GM18520 (cell line): ENCODE measurements at regions not wholly inside any gene's neighbourhood (a gene's known extent, or its start where the extent isn't known, plus 50 kb on each side); places are given as distances from the start of the nearest gene placed in this dataset.
"Not testable (repeated sequence)": the region's sequence is repeated elsewhere in the genome, so short reads cannot be mapped to it uniquely, and the experiment has no call there.

Experiments used
- ATAC-seq: cut with Tn5 transposase; IDR thresholded peaks from one replicate; pipeline ENCODE4 v1.9.1; 2021; ENCODE audit not compliant: unreplicated experiment

DNA sequence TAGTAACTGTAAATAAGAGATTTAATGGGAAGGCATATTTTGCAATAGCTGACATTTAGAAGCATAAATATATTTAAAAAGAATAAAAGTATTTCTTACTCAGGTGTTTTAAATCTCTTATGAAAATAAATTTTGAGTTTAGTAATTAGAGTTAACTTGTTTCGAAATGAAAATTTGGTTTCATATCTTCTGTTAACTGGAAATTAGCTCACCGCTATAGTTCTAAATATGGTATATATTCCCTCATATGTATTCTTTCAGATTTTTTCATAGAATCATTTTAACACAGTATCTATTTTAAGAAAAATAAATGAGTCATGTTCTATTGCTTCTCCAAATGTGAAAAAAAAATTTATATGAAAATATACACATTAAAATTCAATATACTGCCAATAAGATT is 434.1 kb downstream of the DTWD2 start:
- no peak for ATAC-seq

GRCh38 chr5:118553662-118554061 is 434.7 kb downstream of the DTWD2 start:
- no peak for ATAC-seq

DNA sequence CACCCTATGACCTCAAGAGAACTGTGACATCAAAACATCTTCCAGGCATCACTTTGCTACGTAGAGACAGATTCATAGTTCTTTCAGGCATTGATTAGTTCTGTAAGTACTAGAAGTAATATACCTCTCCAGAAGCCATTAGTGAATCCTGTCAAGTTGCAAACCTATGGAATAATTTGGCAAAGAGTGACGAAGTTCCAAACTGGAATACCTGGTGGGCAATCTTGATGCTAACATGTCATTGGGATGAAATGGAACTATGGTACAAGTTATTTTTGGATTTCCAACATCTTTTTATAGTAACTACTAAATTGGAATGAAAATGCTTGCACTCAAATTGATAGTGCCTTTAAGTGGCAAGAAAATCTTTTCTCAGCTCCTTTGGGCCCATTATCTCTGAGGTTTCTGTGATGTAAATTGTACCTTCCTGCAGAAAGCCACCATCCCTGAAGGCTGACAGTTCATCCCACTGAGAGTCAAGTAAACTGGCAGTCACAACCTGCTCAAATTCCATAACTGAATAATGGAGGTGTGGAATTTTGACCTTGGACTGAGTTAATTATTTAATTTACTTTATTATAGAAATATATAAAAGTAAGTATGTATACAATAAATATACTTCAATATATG is 435.5 kb downstream of the DTWD2 start:
- no peak for ATAC-seq

GRCh38 chr5:118552146-118552545 is 436.2 kb downstream of the DTWD2 start:
- ATAC-seq: no peak

DNA sequence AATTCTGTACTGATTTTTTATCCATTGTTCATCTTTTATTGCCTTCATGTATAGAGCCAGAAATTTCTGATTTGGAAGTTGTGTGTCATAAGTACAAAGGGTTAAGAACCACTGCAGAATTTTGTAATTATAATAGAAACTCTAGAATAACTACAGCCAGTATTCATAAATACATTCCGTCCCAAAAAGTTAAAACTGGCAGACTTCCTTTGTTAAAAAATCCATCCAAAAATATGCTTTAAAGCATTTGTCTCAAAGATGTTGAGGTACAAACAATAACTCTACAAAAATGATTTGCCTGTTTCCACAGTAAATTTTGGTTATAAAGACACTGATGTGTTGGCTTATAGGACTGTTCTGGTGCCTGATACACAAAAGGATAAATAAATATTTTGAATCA is 436.6 kb downstream of the DTWD2 start:
- no peak for ATAC-seq

DNA sequence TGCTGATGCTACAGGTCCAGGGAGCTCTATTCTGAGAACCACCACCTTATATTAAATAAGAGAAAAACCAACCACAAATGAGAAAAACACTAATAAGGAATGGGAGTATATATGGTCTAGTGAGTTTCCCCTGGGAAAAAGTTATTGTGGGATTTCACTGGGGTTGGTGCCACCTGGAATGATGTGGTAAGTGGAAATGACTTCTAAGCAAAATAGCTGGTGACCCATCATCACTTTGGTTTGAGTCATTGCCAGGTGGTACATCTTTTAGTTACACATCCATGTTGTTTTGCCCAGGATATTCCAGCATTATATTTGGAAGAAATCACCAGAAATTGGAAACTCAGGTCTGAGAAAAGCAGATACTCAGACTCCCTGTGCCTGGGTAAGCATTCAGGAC is 437.3 kb downstream of the DTWD2 start:
- ATAC-seq: no peak

- ATAC-seq: no peak
These were observed 439.3 kb downstream of the DTWD2 start for GRCh38 chr5:118548761-118549720.

GRCh38 chr5:118545470-118545869 is 442.9 kb downstream of the DTWD2 start:
- ATAC-seq: no peak

DNA sequence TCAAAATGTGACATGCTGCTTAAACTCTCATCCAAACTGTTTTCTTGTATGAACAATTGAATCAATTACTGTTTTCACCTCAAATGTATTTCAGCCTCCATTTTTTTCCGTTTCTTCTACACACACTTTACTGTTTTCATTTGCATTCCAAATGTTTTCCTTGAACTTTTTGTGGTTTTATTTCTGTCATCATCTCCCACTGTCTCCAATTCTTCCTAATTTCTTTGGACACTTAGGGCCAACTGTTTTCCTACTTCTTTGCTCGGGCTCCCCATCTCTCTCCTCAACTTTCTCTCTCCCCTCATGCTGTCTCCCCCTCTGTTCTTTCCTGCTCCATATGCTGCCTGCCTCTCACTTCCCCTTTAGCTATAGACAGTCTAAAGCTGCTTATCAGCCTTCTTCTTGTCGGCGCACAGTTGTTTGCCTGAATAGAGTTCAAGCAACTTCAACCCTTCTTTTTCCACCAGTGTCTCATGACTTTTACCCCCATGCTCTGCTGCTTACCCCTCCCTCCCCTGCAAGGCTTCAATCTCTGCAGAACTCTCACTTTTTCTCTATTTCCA is 443.4 kb downstream of the DTWD2 start:
- ATAC-seq: no peak

GRCh38 chr5:118533923-118534322 is 454.4 kb downstream of the DTWD2 start:
- no peak for ATAC-seq

GRCh38 chr5:118533156-118533555 is 455.2 kb downstream of the DTWD2 start:
- ATAC-seq: no peak

GRCh38 chr5:118531276-118531675 is 457.1 kb downstream of the DTWD2 start:
- ATAC-seq: no peak

DNA sequence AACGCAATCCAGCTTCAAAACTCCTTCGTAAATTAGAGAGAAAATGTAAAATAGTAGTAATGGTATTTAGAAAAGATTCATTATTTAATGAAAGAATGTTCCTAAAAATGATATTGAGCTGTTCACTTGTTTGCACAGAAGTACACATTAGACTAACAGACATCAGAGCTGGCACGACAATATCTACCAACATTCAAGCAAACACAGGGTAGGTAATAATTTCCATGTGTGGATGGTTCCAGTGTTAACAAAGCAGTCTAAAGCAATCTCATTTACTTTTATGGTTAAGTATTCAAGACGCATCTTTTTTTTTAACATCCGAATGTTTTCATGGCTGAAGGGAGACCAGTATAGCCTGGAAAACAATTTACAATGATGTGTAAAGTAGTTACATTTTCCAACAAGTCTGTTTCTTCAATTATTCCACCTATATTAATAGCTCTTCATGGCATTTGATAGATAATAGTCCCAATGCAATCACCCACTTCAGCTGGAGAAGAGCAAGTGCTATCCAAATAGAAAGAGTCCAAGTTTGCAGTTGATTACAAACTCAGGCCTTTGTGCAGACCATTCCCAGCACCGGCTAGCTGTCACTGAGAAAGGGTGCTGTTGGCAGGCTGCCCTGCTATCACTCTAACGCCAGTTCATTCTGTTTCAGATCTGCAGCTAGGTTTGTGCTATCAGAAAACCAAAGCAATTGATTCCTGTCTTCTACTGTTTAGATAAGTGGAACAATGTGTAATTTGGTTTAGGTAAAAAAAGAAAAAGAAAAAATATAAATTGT is 458.8 kb downstream of the DTWD2 start:
- ATAC-seq: no peak

- ATAC-seq: no peak
These were observed 465.7 kb downstream of the DTWD2 start for GRCh38 chr5:118522626-118523025.

GRCh38 chr5:118520771-118521415 is 467.5 kb downstream of the DTWD2 start:
- no peak for ATAC-seq

DNA sequence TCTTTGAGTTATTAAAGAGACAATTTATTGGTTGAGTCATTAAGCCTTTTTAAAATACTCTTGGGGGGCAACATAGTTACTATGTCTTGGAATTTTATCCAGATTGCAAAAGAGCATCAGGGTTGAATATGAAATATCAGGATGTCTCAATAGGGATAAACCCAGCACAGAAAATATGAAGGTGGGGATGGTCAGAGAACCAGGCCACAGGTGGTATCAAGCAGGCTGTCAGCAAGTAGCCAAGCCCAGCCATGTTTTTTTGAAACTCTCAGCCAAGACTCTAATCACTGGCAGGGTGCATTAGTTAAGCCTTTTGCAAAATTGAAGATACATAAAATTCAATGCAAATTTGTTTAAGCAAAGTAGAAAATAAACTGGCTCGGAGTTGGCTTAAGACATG is 468.9 kb downstream of the DTWD2 start:
- no peak for ATAC-seq

DNA sequence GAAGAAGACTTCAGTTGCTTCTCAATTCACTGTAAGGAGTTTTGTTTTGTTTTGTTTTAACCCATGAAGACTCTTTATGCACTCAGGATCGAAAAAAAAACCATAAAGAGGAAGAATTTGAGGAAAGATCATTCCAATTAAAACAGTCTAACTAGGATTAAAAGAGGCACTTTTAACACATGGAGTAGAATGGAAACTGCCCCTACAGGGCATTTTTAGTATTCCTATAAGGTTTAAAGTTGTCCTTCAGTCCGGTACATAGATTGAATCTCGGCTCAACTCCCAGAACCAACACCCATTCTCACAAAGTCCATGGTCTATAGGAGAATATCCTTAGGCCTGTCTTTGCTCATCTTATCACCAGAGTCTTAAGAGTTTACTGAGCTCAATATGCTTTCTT is 469.6 kb downstream of the DTWD2 start:
- no peak for ATAC-seq

- no peak for ATAC-seq
These were observed 476.5 kb downstream of the DTWD2 start for GRCh38 chr5:118511846-118512245.

DNA sequence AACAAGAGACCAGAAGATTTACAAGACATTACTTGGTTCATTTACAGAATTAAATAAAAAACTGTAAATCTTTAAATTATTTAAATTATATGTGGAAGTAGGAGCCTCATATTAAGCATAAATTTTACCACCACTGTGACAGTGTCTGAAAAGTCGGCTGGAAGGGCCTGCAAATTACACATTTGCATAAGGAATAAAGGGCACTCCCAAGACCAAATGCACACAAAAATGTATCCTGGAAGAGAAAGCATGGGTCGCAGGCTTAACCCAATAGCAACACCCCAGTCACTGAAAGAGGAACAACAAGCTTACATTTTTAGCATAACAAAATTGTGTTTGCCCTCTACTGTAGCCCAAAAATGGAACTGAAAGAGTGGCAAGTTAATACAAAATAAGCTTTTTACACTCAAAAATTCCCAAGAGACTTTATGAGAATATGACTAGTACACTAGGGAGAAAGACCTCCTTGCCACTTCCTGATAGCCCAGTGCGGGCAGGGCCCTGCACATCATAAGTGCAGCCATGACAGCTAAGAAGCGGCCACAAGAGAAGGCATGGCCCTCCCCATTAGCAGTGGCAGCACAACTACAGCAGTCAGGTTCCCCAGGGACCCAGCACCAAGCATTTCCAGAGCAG is 482.0 kb downstream of the DTWD2 start:
- peak; percentile 94 for ATAC-seq

GRCh38 chr5:118502232-118502631 is 486.1 kb downstream of the DTWD2 start:
- ATAC-seq: not testable (repeated sequence)
